HL-60/S4 treated with retinoic acid at 250 ng/mL for 4 days and 3 days (cell line): ENCODE measurements at regions not wholly inside any gene's neighbourhood (a gene's known extent, or its start where the extent isn't known, plus 50 kb on each side); places are given as distances from the start of the nearest gene placed in this dataset.

ENCODE experiments used
- in situ Hi-C: fragments of 300-500 bp; cut with MboI; formaldehyde crosslinking; loops from 2 replicates; pipeline ENCODE4 v1.7.0; 2022; ENCODE audit warnings: low sequenced_read_pairs

GRCh38 chr10:6929148-6929830 is 349.2 kb upstream of the PRKCQ start:
- in situ Hi-C loops, result no loop called here

DNA sequence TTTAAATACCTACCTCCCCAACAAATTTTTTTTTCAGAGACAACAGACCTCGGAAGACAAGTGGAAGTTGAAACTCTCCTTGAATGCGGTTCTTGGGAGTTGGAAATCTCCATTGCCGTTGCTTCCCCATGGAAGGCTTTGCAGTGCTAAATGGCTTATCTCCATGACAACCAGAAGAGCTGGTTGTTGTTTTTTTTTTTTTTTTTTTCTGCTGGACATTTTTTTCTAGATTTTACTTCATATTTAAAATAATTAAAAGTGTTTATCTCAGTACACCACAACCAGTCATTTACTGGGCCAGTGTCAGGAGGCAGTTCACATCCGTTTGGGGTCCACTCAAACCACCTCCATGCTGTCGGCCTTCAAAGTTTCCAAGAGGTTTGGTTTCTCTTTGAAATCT is 348.5 kb upstream of the PRKCQ start:
- in situ Hi-C loops, result no loop called here

- in situ Hi-C loops, result no loop called here
Measured at GRCh38 chr10:6926971-6927370, 346.9 kb upstream of the PRKCQ start.

DNA sequence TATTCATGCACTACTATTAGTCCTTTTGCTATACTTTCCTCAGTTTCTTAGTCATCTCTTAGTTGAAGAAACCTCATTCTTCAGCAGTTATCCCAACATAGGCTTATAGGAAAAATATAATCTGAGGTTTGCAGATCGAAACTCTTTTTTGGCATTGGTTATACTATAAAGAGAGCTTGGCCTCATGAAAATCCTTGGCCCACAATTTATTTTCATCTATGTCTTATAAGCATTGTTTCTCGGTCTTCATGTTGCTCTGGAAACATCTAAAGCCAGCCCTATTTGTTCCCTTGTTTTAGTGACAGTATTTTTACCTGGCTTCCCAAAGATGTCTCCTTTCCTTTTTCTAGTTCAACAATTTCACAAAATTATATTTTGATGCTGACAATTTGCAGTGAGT is 345.1 kb upstream of the PRKCQ start:
- in situ Hi-C loops, result no loop called here

DNA sequence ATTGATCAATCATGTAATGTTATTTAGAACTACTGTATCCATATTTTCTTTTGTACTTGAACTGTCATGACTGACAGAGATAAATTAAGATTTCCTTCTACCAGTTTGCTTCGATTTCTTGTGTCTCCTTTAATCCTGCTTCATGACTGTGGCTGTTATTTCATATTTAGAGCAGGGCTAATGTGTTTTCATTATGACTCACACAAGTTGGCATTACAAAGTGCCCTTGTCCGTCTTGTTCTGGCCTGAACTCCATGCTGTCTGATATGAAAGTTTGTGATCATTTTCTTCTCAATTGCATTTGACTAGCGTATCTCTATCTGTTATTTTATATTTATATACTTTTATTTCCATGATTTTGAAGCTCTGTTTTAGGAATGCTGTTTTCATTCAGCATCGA is 344.1 kb upstream of the PRKCQ start:
- in situ Hi-C loops, result loop anchor here (25.0 kb wide), 1 partner anchor 488 kb away; the partner anchor contains the start of gene SFMBT2

DNA sequence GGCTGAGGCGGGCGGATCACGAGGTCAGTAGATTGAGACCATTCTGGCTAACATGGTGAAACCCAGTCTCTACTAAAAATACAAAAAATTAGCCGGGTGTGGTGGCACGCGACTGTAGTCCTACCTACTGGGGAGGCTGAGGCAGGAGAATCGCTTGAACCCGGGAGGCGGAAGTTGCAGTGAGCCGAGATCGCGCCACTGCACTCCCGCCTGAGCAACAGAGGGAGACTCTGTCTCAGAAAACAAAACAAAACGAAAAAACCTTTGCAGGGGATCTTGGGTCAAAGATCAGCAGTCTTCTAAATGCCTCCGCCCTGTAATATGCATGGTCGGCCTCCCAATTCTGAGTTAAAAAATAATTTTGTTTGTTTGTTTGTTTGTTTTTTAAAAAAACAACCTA is 340.9 kb upstream of the PRKCQ start:
- in situ Hi-C loops, result loop anchor here (25.0 kb wide), 1 partner anchor 491 kb away; the partner anchor contains the start of gene SFMBT2

DNA sequence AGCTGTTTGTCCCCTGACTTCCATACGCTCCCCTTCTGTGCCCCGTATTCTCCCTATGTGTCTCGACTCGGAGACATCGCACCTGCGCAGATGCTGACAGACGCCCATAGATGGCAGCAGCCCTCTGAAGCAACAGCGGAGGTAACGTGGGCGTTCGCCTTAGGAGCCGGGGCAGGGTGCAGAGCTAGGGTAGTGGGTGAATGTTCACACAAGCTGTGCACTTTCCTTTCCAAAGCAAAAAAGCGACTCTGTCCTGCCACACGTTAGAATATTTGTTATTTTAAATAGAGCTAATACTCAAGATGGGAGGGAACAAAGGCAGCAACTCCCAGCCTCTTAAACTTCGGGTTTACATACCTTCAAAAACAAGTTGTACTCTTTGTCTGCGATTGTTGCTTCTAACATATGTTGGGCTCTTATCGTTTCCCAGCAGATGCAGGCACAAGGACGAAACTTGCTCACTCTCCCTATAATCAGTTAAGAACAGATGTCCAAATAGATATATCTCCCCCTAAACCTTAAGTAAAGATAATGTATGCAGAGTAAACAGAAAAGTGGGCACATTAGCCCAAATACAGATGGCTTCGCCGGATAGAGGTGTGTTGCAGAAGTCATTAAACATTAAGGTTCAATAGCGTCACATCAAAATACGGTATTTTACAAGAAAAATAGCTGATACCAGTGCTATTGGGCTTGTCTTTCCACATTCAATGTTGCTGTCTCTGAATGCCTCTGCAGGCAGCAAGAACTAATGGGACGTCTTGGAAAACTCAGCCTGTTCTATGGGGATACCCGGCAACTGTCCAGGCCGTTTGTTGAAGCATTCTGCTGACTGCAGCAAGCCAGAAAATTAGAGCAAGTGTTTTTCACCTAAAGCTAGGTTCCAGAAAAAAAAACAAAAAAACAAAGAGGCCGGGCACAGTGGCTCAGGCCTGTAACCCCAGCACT is 340.3 kb upstream of the PRKCQ start:
- in situ Hi-C loops, result loop anchor here (25.0 kb wide), 1 partner anchor 492 kb away; the partner anchor contains the start of gene SFMBT2

- in situ Hi-C loops, result loop anchor here (25.0 kb wide), 1 partner anchor 493 kb away; the partner anchor contains the start of gene SFMBT2
Measured at GRCh38 chr10:6919077-6919476, 339.0 kb upstream of the PRKCQ start.

DNA sequence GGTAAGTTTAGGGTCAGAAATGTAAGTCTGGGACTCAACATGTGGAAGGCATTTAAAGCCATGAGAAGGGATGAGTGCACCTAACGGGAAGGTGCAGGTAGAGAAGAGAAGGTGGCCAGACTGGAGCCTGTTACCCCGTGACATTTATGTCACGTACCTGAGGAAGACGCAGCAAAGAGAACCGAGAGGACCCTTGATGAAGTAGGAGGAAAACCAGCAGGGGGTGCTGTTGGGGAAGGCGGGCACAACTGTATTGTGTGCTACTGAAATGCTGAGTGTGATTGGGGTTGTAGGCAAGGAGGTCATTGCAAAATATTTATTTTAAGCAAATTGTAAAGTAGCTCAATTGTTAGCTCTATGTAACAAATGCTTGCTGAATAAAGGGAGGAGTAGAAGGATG is 338.2 kb upstream of the PRKCQ start:
- in situ Hi-C loops, result loop anchor here (25.0 kb wide), 1 partner anchor 494 kb away; the partner anchor contains the start of gene SFMBT2

DNA sequence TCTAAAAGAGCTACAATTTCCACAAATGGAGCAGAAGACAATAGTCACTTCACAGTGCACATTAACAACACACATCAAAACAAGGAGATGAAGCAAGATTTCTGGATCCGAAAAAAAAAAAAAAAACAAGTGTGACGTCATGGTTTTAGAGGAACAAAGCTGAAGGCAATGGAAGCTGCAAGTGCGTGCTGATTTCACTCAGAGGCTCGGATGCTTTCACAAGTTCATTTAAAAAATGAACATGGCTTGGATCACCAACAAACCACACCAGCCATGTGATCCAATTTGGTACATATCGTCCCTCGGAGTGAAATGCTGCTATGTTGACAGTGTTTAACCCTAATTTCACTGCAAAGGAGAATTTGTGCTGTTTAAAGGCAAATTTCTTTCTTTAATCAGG is 337.0 kb upstream of the PRKCQ start:
- in situ Hi-C loops, result loop anchor here (25.0 kb wide), 1 partner anchor 495 kb away; the partner anchor contains the start of gene SFMBT2

DNA sequence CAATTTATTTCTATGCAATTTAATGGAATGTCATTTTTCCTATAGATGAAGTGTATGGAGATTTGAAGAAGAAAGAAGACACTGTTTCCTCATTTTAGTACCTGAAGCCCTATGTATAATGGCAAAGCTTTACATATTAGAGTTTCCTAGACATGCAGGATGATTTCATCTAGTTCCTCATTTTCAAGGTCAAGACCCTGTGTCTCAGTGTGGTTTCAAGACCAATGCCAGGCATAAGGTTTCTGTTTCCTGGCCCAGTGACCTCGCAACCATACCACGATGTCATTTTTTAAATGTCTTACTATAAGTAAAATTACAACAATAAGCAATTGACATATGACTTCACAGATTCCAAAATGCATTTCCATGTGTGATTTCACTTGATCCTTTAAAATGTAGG is 336.5 kb upstream of the PRKCQ start:
- in situ Hi-C loops, result loop anchor here (25.0 kb wide), 1 partner anchor 496 kb away; the partner anchor contains the start of gene SFMBT2

GRCh38 chr10:6915307-6915706 is 335.2 kb upstream of the PRKCQ start:
- in situ Hi-C loops, result loop anchor here (25.0 kb wide), 1 partner anchor 497 kb away; the partner anchor contains the start of gene SFMBT2

GRCh38 chr10:6912929-6913328 is 332.9 kb upstream of the PRKCQ start:
- in situ Hi-C loops, result loop anchor here (25.0 kb wide), 1 partner anchor 499 kb away; the partner anchor contains the start of gene SFMBT2

DNA sequence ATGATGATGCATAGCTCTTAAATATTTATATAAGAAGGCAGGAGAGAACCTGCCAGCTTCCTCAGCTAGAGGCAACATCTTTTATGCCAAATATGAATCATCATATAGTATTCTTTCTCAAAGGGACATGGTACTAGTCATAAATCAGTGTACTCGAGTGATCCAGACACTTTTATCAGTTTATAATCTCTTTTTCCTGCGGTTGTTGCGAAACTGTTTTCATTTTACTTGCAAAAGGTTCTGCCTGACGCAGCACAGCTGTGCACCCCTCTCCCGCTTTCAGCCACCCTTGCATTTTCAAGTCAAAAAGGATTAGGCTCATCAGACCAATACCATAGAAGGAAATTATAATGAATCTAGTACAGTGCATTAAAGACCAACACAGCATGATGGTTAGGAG is 332.3 kb upstream of the PRKCQ start:
- in situ Hi-C loops, result loop anchor here (25.0 kb wide), 1 partner anchor 500 kb away; the partner anchor contains the start of gene SFMBT2

DNA sequence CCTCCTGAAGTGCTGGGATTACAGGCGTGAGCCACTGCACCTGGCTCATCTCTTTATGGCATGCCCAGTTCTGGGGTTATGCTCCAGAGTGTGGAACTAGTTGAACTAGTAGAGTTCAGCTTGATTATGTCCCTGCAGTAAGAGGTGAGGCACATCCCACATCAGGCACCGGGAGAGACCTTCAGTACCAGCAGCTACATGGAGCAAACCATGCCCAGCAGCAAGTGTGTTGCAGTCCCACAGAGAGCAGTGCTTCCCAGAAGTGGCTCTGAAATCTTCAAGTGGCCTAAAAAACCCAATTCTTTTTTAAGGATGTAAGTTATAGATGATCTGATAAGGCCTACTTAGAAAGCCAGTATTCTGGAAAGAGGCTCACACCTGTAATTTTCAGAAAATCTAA is 331.9 kb upstream of the PRKCQ start:
- in situ Hi-C loops, result loop anchor here (25.0 kb wide), 1 partner anchor 500 kb away; the partner anchor contains the start of gene SFMBT2

- in situ Hi-C loops, result loop anchor here (25.0 kb wide), 1 partner anchor 502 kb away; the partner anchor contains the start of gene SFMBT2
Measured at GRCh38 chr10:6909905-6910560, 330.0 kb upstream of the PRKCQ start.

DNA sequence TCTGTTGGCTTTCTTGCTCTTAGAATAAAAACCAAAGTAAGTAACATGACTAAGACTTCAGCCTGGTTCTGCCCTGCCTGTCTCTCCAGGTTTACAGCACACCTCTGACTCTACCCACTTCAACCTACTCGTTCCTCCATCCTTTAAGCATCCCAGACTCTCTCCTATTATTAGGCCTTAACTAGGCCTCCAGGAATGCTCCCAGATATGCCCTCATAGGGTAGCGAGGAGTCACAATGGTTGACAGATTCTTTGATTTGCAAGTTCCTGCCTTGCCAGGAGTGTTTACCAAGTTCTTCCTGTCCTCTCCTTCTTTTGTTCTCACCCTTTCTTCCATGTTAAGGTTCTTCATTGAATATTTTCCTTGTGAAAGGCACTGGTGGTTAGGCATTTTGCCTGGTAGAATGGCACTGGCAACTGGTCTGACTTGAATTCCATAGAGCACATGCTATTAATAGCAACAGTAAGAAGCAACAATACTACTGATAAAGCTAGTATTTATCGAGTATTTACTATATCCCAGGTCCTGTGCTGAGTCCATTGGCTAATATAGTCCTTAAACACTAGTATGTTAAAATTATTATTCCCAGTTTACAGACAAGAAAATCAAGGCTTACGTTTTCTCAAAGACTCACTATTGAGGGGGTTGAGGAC is 327.9 kb upstream of the PRKCQ start:
- in situ Hi-C loops, result loop anchor here (25.0 kb wide), 1 partner anchor 504 kb away; the partner anchor contains the start of gene SFMBT2

DNA sequence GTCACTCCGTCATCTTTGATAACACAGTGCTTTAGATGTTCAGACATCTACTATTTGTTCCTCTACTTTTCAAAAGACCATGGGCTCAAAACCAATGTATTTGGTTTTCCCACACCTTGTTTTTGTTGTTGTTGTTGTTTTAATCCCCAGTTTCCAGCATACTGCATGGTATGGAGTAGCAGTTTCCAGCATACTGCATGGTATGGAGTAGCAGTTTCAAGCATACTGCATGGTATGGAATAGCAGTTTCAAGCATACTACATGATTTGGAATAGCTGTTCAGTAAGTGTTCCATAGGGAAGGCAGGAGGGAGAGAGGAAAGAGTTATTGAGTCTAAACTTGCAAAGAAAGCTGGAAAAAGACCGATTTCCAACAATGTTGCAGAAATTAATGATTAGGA is 314.3 kb upstream of the PRKCQ start:
- in situ Hi-C loops, result no loop called here

- in situ Hi-C loops, result no loop called here
Measured at GRCh38 chr10:6892864-6893263, 312.8 kb upstream of the PRKCQ start.

DNA sequence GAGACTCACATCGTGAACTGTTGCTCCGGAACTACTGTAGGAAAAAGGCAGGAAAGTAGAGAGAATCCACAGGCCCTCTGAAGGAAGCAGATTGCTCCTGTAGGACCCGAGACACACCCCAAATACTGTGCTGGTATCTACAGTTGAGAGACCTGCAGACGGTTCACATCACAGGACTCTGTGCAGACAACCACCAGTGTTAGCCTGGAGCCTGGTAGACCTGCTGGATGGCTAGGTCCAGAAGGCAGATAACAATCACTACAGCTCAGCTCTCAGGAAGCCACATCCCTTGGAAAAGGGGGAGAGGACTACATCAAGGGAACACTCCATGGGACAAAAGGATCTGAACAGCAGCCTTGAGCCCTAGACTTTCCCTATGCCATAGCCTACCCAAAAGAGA is 311.8 kb upstream of the PRKCQ start:
- in situ Hi-C loops, result no loop called here
